Fibroblast of lung (primary cell): ENCODE measurements at regions not wholly inside any gene's neighbourhood (a gene's known extent, or its start where the extent isn't known, plus 50 kb on each side); places are given as distances from the start of the nearest gene placed in this dataset.

Experiments used
- DNase-seq, 2 donors: peaks; one replicate each; pipeline versions ENCODE4 v3.0.0 to v3.0.0-alpha.2; 2010; ENCODE audit warnings: low read depth in 2 of 2
- H2AFZ ChIP-seq: 2 replicates; pipeline ENCODE4 v1.5.1; 2012; ENCODE audit warnings: low read length, control low read depth, inconsistent platforms
- H3K27ac ChIP-seq: 2 replicates; pipeline ENCODE4 v1.5.1; 2011; ENCODE audit warnings: low read length, control low read depth; ENCODE audit not compliant: insufficient read depth
- H3K27me3 ChIP-seq: 2 replicates; pipeline ENCODE4 v1.5.1; 2011; ENCODE audit warnings: mild to moderate bottlenecking, low read length; ENCODE audit not compliant: control insufficient read depth, insufficient read depth
- H3K36me3 ChIP-seq: 2 replicates; pipeline ENCODE4 v1.5.1; 2011; ENCODE audit warnings: low read length; ENCODE audit not compliant: control insufficient read depth, insufficient read depth
- H3K4me1 ChIP-seq: 2 replicates; pipeline ENCODE4 v1.5.1; 2011; ENCODE audit warnings: low read length; ENCODE audit not compliant: control insufficient read depth, insufficient read depth; ENCODE audit errors: extremely low read depth
- H3K4me2 ChIP-seq: 2 replicates; pipeline ENCODE4 v1.5.1; 2011; ENCODE audit warnings: low read length, control low read depth; ENCODE audit not compliant: insufficient read depth; ENCODE audit errors: extremely low read depth
- H3K4me3 ChIP-seq, 4 experiments: fragments of 200-600 bp in 1 of 4; sonication (generic) in 1 of 4; replicated peaks in 1 of 4; 2 replicates each; pipeline ENCODE4 v1.5.1; 2011 to 2016; ENCODE audit warnings: low read length in 4 of 4, low read depth in 3 of 4, mild to moderate bottlenecking in 3 of 4, control low read depth in 2 of 4, inconsistent platforms in 1 of 4, mixed read lengths in 1 of 4; ENCODE audit not compliant: insufficient read depth in 1 of 4; ENCODE audit errors: control extremely low read depth in 1 of 4
- H3K79me2 ChIP-seq: 2 replicates; pipeline ENCODE4 v1.5.1; 2012; ENCODE audit warnings: mild to moderate bottlenecking, low read length, inconsistent platforms; ENCODE audit not compliant: control insufficient read depth, insufficient read depth
- H3K9ac ChIP-seq: 2 replicates; pipeline ENCODE4 v1.5.1; 2011; ENCODE audit warnings: mild to moderate bottlenecking, low read length, control low read depth; ENCODE audit not compliant: insufficient read depth
- H3K9me3 ChIP-seq: 2 replicates; pipeline ENCODE4 v1.5.1; 2012; ENCODE audit warnings: low read depth, low read length; ENCODE audit not compliant: control insufficient read depth, insufficient read depth
- H4K20me1 ChIP-seq: 2 replicates; pipeline ENCODE4 v1.5.1; 2011; ENCODE audit warnings: low read length; ENCODE audit not compliant: control insufficient read depth, insufficient read depth; ENCODE audit errors: extremely low read depth
- EZH2 ChIP-seq: IDR thresholded peaks from 2 replicates; pipeline ENCODE4 v1.5.1; 2012; ENCODE audit warnings: low read length, control low read depth, mild to moderate bottlenecking; ENCODE audit errors: missing control alignments
- TF ChIP-seq, protein P1 (sequence below), 2 donors: IDR thresholded peaks in 1 of 2; conservative IDR thresholded peaks in 1 of 2; 1 replicate in 1 of 2; 2 replicates in 1 of 2; pipeline ENCODE4 v1.5.1; 2011 to 2012; ENCODE audit warnings: low read length in 2 of 2, control low read depth in 1 of 2, inconsistent platforms in 1 of 2, low read depth in 1 of 2, mild to moderate bottlenecking in 1 of 2

DNA sequence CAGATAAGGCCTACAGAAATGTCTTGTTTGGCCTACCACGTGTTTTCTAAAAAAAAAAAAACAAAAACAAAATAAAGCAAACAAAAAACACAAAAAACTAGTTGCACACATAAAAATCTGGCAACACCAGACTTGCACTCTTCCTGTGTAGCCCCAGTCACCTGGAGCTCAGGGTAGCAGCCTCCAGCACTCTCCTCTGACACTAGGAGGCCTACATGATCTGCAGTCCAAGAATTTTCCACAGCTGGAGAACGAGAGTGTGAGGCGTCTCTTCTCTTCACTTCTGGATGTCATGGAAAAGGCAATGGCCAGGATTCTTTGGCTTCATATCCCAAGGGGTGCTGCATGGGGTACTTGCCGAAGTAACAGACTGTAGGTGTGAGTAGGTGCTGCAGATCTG, 310.2 kb upstream of the SALL1 start:
- Histone ChIP-seq H3K4me2 (no peak overlapping the region), H3K9ac (no peak overlapping the region), H3K27ac (no peak overlapping the region), H3K79me2 (no peaks in the 10 kb centered on the region), H3K27me3 (no peaks in the 10 kb centered on the region), H3K4me1 (no peaks in the 10 kb centered on the region), H3K36me3 (no peaks in the 10 kb centered on the region), H3K4me3 (no peak overlapping the region), H2AFZ (no peak overlapping the region), H4K20me1 (no peaks in the 10 kb centered on the region), H3K9me3 (no peaks in the 10 kb centered on the region)
- TF ChIP-seq, protein P1, sequence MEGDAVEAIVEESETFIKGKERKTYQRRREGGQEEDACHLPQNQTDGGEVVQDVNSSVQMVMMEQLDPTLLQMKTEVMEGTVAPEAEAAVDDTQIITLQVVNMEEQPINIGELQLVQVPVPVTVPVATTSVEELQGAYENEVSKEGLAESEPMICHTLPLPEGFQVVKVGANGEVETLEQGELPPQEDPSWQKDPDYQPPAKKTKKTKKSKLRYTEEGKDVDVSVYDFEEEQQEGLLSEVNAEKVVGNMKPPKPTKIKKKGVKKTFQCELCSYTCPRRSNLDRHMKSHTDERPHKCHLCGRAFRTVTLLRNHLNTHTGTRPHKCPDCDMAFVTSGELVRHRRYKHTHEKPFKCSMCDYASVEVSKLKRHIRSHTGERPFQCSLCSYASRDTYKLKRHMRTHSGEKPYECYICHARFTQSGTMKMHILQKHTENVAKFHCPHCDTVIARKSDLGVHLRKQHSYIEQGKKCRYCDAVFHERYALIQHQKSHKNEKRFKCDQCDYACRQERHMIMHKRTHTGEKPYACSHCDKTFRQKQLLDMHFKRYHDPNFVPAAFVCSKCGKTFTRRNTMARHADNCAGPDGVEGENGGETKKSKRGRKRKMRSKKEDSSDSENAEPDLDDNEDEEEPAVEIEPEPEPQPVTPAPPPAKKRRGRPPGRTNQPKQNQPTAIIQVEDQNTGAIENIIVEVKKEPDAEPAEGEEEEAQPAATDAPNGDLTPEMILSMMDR (conservative IDR thresholded peaks at IDR 0.05 in 1 of 2, IDR thresholded peaks at IDR 0.05 in 1 of 2; ENCODE audit: low read depth in 1 of 2, low read length in 2 of 2), result no peak
- no peak for TF ChIP-seq EZH2
- no peak for DNase-seq

DNA sequence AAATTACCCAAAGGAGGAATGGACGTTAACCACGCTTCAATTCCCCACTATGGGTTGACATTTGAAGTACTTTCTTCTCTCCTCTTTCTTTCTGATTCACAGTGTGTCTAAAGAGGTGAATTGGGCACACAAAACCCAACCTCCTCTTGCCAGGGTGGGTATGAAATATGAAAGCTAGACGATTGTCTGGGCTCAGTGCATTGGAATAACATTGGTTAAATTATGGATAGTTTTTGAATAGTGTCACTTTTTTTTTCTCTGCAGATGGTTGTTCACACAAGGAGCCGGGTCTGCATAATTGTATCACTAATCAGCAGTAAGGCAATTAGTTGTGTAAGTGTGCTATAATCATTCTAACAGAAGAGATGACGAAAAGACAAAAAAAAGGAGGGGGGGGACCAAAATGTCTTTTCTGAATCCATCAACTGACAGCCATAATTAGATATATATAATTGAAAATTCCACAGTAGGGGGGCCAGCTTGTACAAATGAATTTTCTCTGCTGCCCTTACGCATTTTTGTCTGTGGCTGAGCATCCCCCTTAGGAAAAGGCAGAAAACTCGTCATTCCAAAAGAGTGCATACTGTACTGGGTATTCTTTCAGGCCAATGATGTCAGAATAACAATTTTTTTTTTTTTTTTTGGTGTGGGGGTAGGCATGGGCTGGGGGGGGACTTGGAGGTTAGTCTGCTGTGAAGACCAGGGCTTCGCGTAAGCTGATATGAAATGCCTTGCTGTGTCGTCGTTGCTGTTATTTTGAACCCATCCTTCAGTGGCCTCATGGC, 307.5 kb upstream of the SALL1 start:
- H3K9me3 ChIP-seq, result no peaks in the 10 kb centered on the region
- H3K4me2 ChIP-seq, result no peak overlapping the region
- H3K27ac ChIP-seq, result no peak overlapping the region
- H3K9ac ChIP-seq, result no peak overlapping the region
- peak in 1 of 2 donors; percentile 32 for DNase-seq
- no peaks in the 10 kb centered on the region for H3K79me2 ChIP-seq
- no peak overlapping the region for H2AFZ ChIP-seq
- no peak for TF ChIP-seq EZH2
- TF ChIP-seq, protein P1 (conservative IDR thresholded peaks at IDR 0.05 in 1 of 2, IDR thresholded peaks at IDR 0.05 in 1 of 2; ENCODE audit: low read depth in 1 of 2, low read length in 2 of 2), result no peak
- no peaks in the 10 kb centered on the region for H3K27me3 ChIP-seq
- no peaks in the 10 kb centered on the region for H3K36me3 ChIP-seq
- no peaks in the 10 kb centered on the region for H3K4me1 ChIP-seq
- no peak overlapping the region for H3K4me3 ChIP-seq
- H4K20me1 ChIP-seq, result no peaks in the 10 kb centered on the region

DNA sequence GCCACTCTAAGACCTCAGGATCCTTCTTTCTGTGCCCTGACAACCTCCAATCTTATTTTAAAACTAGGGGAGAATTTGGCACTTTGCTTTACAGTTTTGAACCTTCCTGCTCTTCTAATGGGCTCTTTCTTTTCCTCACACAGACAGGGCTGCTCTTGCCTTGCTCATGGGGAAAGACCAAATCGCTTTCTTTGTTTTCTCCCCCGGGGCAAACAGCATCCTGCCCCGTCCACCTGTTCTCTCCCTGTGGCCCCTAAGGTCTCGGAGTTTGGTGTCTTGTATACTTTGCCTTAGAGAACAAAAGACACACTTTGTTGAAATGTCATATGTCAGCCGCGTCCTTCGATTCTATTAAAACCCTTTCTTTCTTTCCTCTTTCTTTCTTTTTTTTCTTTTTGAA, 306.7 kb upstream of the SALL1 start:
- no peaks in the 10 kb centered on the region for H3K79me2 ChIP-seq
- H3K9me3 ChIP-seq, result no peaks in the 10 kb centered on the region
- H3K4me1 ChIP-seq, result no peaks in the 10 kb centered on the region
- no peak for DNase-seq
- no peak overlapping the region for H2AFZ ChIP-seq
- H3K27me3 ChIP-seq, result no peaks in the 10 kb centered on the region
- H3K4me3 ChIP-seq, result no peak overlapping the region
- H3K9ac ChIP-seq, result no peak overlapping the region
- no peak overlapping the region for H3K4me2 ChIP-seq
- no peaks in the 10 kb centered on the region for H4K20me1 ChIP-seq
- no peak for TF ChIP-seq EZH2
- TF ChIP-seq, protein P1 (conservative IDR thresholded peaks at IDR 0.05 in 1 of 2, IDR thresholded peaks at IDR 0.05 in 1 of 2; ENCODE audit: low read depth in 1 of 2, low read length in 2 of 2), result no peak
- no peaks in the 10 kb centered on the region for H3K36me3 ChIP-seq
- H3K27ac ChIP-seq, result no peak overlapping the region
